ENCODE measurements at regions not wholly inside any gene's neighbourhood (a gene's known extent, or its start where the extent isn't known, plus 50 kb on each side); places are given as distances from the start of the nearest gene placed in this dataset.

- peak; percentile 7 for DNase-seq (ENCODE audit: low read depth)
- no peak overlapping the region for H3K4me3 ChIP-seq (ENCODE audit: low read length)
- no peak for TF ChIP-seq CTCF (IDR thresholded peaks at IDR 0.05; ENCODE audit: insufficient read depth, low read depth, low read length, missing control alignments)
These were observed 229.9 kb upstream of the HDAC4 start for GRCh38 chr2:239630618-239631286.

- no peak for TF ChIP-seq CTCF (IDR thresholded peaks at IDR 0.05; ENCODE audit: insufficient read depth, low read depth, low read length, missing control alignments)
- no peak for DNase-seq (ENCODE audit: low read depth)
- H3K4me3 ChIP-seq (ENCODE audit: low read length): no peak overlapping the region
These were observed 229.3 kb upstream of the HDAC4 start for GRCh38 chr2:239629926-239630617.

GRCh38 chr2:239626961-239627592 is 226.3 kb upstream of the HDAC4 start:
- DNase-seq (ENCODE audit: low read depth): no peak
- no peak overlapping the region for H3K4me3 ChIP-seq (ENCODE audit: low read length)
- no peak for TF ChIP-seq CTCF (IDR thresholded peaks at IDR 0.05; ENCODE audit: insufficient read depth, low read depth, low read length, missing control alignments)

- H3K4me3 ChIP-seq (ENCODE audit: low read length): no peak overlapping the region
- DNase-seq (ENCODE audit: low read depth): no peak
- no peak for TF ChIP-seq CTCF (IDR thresholded peaks at IDR 0.05; ENCODE audit: insufficient read depth, low read depth, low read length, missing control alignments)
These were observed 225.3 kb upstream of the HDAC4 start for GRCh38 chr2:239625971-239626734.

- no peak overlapping the region for H3K4me3 ChIP-seq (ENCODE audit: low read length)
- no peak for DNase-seq (ENCODE audit: low read depth)
- no peak for TF ChIP-seq CTCF (IDR thresholded peaks at IDR 0.05; ENCODE audit: insufficient read depth, low read depth, low read length, missing control alignments)
These were observed 224.5 kb upstream of the HDAC4 start for GRCh38 chr2:239625156-239625845.

GRCh38 chr2:239621611-239622010 is 220.8 kb upstream of the HDAC4 start:
- no peak for DNase-seq (ENCODE audit: low read depth)
- no peak for TF ChIP-seq CTCF (IDR thresholded peaks at IDR 0.05; ENCODE audit: insufficient read depth, low read depth, low read length, missing control alignments)

More at GRCh38 chr2:239621611-239622010, 220.8 kb upstream of the HDAC4 start:
- H3K4me3 ChIP-seq (ENCODE audit: low read length): no peak overlapping the region
